Cardiac muscle cell (in vitro differentiated cells and primary cell): ENCODE measurements at regions not wholly inside any gene's neighbourhood (a gene's known extent, or its start where the extent isn't known, plus 50 kb on each side); places are given as distances from the start of the nearest gene placed in this dataset.

ENCODE experiments used
- DNase-seq, 2 donors: peaks; one replicate each; pipeline versions ENCODE4 v3.0.0 to v3.0.0-alpha.2; 2010 to 2017; ENCODE audit warnings: low read depth in 1 of 2, low spot score in 1 of 2
- H3K27ac ChIP-seq: fragments of 200-600 bp; sonication (generic); 2 replicates; pipeline ENCODE4 v1.5.1; 2016
- H3K27me3 ChIP-seq: fragments of 200-600 bp; sonication (generic); 2 replicates; pipeline ENCODE4 v1.6.0; 2016; ENCODE audit warnings: control low read depth
- H3K36me3 ChIP-seq: fragments of 200-600 bp; sonication (generic); 2 replicates; pipeline ENCODE4 v1.5.1; 2016; ENCODE audit warnings: control low read depth
- H3K4me1 ChIP-seq: fragments of 200-600 bp; sonication (generic); 2 replicates; pipeline ENCODE4 v1.8.1; 2017; ENCODE audit warnings: low read depth, mild to moderate bottlenecking, mixed run types
- H3K4me3 ChIP-seq: fragments of 200-600 bp; sonication (generic); 2 replicates; pipeline ENCODE4 v1.5.1; 2016; ENCODE audit warnings: mild to moderate bottlenecking
- H3K9me3 ChIP-seq: fragments of 200-600 bp; sonication (generic); 2 replicates; pipeline ENCODE4 v1.5.1; 2017; ENCODE audit warnings: low read depth, mild to moderate bottlenecking, control low read depth
- TF ChIP-seq, protein P1 (sequence below): IDR thresholded peaks from 2 replicates; pipeline ENCODE4 v1.5.1; 2012; ENCODE audit warnings: low read depth, mild to moderate bottlenecking, low read length

DNA sequence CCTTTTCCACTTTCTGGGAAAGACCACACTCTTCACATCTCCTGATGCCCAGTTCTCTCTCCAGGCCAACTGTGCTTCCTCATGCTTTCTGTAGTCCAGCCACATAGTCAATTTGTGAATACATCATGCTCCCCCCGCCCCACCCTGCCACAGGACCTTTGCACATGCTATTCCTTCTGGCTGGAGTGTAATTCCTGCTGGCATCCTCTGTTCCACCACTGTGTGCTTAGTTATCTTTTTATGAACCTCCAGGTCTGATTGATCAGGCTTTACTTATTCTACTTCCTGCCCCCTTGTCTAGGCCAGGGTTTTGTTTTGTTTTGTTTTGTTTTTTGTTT lies 372.6 kb upstream of the RIOK2 start:
- Histone ChIP-seq H3K36me3 (no peaks in the 10 kb centered on the region), H3K27ac (no peak overlapping the region), H3K4me3 (no peak overlapping the region), H3K4me1 (no peaks in the 10 kb centered on the region), H3K27me3 (no peaks in the 10 kb centered on the region), H3K9me3 (no peaks in the 10 kb centered on the region)
- no peak for DNase-seq
- TF ChIP-seq, protein P1, sequence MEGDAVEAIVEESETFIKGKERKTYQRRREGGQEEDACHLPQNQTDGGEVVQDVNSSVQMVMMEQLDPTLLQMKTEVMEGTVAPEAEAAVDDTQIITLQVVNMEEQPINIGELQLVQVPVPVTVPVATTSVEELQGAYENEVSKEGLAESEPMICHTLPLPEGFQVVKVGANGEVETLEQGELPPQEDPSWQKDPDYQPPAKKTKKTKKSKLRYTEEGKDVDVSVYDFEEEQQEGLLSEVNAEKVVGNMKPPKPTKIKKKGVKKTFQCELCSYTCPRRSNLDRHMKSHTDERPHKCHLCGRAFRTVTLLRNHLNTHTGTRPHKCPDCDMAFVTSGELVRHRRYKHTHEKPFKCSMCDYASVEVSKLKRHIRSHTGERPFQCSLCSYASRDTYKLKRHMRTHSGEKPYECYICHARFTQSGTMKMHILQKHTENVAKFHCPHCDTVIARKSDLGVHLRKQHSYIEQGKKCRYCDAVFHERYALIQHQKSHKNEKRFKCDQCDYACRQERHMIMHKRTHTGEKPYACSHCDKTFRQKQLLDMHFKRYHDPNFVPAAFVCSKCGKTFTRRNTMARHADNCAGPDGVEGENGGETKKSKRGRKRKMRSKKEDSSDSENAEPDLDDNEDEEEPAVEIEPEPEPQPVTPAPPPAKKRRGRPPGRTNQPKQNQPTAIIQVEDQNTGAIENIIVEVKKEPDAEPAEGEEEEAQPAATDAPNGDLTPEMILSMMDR = no peak

DNA sequence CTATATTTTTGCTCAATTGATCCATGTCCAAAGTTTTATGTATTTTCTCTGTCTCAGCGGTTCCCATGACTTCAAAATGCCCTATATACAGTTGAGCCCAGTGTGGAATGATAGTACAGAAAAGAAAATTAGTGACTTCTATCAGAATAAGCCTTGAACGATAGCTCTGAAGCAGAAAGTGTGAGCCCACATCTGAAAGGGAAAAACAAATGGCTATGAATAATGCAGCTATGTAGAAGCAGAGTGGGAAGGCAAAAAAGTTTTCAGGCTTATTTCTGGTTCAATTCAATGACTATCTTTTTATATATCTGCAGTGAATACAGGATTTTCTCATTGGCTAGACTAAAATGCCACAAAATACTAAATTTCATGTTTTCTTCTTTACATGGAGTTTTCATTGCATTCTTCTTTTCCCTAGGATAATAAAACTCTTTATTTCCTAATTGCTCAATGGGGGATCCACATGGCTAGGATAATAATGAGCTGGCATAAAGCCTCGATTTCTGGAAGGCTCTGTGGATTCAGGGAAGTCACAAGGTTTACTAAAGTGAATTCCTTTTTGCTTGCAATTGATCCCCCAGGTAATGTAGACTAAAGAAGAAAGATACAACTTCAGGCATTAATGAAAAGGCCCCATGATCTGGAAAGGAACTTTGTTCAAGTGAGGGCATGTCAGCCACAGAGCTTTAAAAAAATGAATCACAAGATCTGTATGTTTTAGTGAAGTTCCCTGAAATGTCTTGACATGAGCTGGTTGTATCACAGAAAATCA lies 377.0 kb upstream of the RIOK2 start:
- Histone ChIP-seq H3K27ac (no peak overlapping the region), H3K4me3 (no peak overlapping the region), H3K27me3 (no peaks in the 10 kb centered on the region), H3K9me3 (no peaks in the 10 kb centered on the region), H3K36me3 (no peaks in the 10 kb centered on the region), H3K4me1 (no peaks in the 10 kb centered on the region)
- TF ChIP-seq, protein P1 = no peak
- no peak for DNase-seq

DNA sequence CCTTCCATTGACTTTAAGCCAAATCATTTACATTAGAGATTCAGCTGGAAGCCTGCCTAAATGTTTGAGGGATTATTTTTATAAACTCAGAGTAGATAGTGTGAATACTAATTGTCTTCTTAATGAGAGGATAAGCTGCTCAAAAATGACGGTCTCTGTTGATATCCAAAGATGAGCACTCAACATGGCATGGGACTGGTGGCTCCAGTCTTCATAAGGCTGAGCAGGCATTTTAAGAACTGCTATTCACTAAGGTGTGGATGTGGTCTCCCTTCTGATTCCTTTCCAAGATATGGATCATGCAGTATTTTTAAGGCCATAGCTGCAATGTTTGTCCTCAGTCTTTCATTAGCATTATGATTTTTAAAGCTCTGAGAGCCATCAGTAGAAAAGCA lies 377.5 kb upstream of the RIOK2 start:
- H3K27me3 ChIP-seq = no peaks in the 10 kb centered on the region
- no peaks in the 10 kb centered on the region for H3K36me3 ChIP-seq
- H3K27ac ChIP-seq = no peak overlapping the region
- no peak for DNase-seq
- no peaks in the 10 kb centered on the region for H3K4me1 ChIP-seq
- TF ChIP-seq, protein P1 = no peak
- H3K4me3 ChIP-seq = no peak overlapping the region
- H3K9me3 ChIP-seq = no peaks in the 10 kb centered on the region

DNA sequence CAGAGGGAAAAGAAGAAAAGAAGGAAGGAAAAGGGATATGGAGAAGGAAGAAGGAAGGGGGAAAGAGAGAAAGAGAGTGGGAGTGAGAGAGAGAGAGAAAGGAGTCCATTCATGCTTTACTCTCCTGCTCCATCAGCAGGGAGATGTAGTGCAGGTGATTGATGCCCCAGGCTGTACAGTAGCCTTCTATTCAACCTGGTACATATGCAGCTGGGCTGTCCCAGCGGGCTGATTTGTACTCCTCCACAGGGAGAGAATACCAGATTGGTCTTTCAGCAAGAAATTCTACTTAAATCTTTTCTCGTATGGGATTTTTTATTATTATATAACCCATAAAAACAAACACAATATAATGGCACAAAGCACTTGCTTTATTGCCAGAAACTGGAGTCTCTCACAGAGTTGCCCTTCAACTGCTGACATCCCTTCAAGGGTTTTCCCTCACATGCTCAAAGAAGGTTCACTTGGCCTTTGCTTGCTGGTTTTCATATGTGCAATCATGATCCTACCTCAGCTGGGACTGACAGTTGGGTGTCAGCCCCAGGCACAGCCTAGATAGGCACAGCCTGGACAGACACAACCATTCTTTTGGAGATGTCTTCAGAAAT lies 380.1 kb upstream of the RIOK2 start:
- Histone ChIP-seq H3K9me3 (peaks cover under 1% of the 10 kb centered on the region), H3K4me3 (no peak overlapping the region), H3K27ac (no peak overlapping the region), H3K36me3 (no peaks in the 10 kb centered on the region), H3K4me1 (no peaks in the 10 kb centered on the region), H3K27me3 (no peaks in the 10 kb centered on the region)
- no peak for DNase-seq
- TF ChIP-seq, protein P1 = no peak

DNA sequence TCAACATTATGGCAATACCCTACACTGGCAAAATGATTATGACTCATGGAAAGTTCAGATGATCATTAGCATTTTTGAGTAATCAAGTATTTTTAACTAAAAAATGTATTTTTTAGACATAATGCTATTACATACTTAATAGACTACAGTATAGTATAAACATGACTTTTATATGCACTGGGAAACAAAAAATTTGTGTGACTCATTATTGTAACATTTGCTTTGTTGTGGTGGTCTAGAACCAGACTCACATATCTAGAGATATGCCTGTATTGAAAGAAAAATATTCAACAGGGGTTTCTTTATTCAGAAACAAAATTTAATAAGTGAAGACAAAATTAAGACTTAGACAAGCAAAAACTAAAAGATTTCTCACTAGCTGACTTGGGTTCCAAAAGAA lies 385.3 kb upstream of the RIOK2 start:
- Histone ChIP-seq H3K36me3 (no peaks in the 10 kb centered on the region), H3K9me3 (peaks cover 2% of the 10 kb centered on the region), H3K27me3 (no peaks in the 10 kb centered on the region), H3K27ac (no peak overlapping the region), H3K4me3 (no peak overlapping the region), H3K4me1 (no peaks in the 10 kb centered on the region)
- TF ChIP-seq, protein P1 = no peak
- no peak for DNase-seq
